IMR-90 (cell line): ENCODE measurements at regions not wholly inside any gene's neighbourhood (a gene's known extent, or its start where the extent isn't known, plus 50 kb on each side); places are given as distances from the start of the nearest gene placed in this dataset.

Source experiments
- ATAC-seq: fragments of 200-7000 bp; cut with Tn5 transposase; 2 replicates; pipeline ENCODE4 v1.9.1; 2020; ENCODE audit warnings: low read depth, mild to moderate bottlenecking, moderate library complexity
- BruUV-seq: library from RNA; stranded (reverse); fragments of 400-500 nt; replicated peaks from 2 replicates; lab custom pipeline; 2021; lab: Mats Ljungman, UMichigan
- CTCF ChIA-PET: fragments of 300-600 bp; formaldehyde crosslinking; extraction: SDS; loops from one replicate; lab custom pipeline; 2021; ENCODE audit warnings: antibody characterized with exemption; lab: Yijun Ruan, JAX
- POLR2A ChIA-PET: fragments of 300-600 bp; sonication (Branson Sonifier 250); formaldehyde crosslinking; loops from one replicate; lab custom pipeline; 2022; ENCODE audit warnings: antibody characterized with exemption; ENCODE audit not compliant: unreplicated experiment; lab: Charles Lee
- DNase-seq: peaks from one replicate; pipeline ENCODE4 v3.0.0; 2013
- H2AFZ ChIP-seq: replicated peaks from 2 replicates; pipeline ENCODE3; 2013; ENCODE audit warnings: low read length, mild to moderate bottlenecking; ENCODE audit not compliant: poor library complexity
- H2AK5ac ChIP-seq: 2 replicates; pipeline ENCODE4 v1.6.1; 2013; ENCODE audit warnings: low read depth, low read length, inconsistent platforms
- H2AK9ac ChIP-seq: replicated peaks from 2 replicates; pipeline ENCODE3; 2013; ENCODE audit warnings: mild to moderate bottlenecking, low read depth, low read length, moderate library complexity; ENCODE audit not compliant: poor library complexity
- H2BK120ac ChIP-seq: 2 replicates; pipeline ENCODE4 v1.6.1; 2013; ENCODE audit warnings: low read depth, low read length, inconsistent platforms
- H2BK15ac ChIP-seq: 3 replicates; pipeline ENCODE4 v1.6.1; 2013; ENCODE audit warnings: low read depth, low read length, inconsistent platforms
- H2BK20ac ChIP-seq: 2 replicates; pipeline ENCODE4 v1.6.1; 2013; ENCODE audit warnings: low read depth, mild to moderate bottlenecking, inconsistent platforms, low read length, moderate library complexity
- H2BK5ac ChIP-seq: 2 replicates; pipeline ENCODE4 v1.6.1; 2013; ENCODE audit warnings: mild to moderate bottlenecking, low read depth, low read length, inconsistent platforms; ENCODE audit not compliant: poor library complexity, severe bottlenecking
- H3K14ac ChIP-seq: replicated peaks from 2 replicates; pipeline ENCODE4 v1.6.1; 2013; ENCODE audit warnings: low read depth, low read length, inconsistent platforms
- H3K18ac ChIP-seq: 2 replicates; pipeline ENCODE4 v1.6.1; 2013; ENCODE audit warnings: low read depth, low read length, control low read depth
- H3K23ac ChIP-seq: 2 replicates; pipeline ENCODE4 v1.6.1; 2013; ENCODE audit warnings: low read depth, low read length, inconsistent platforms
- H3K27ac ChIP-seq: 2 replicates; pipeline ENCODE4 v1.5.1; 2013; ENCODE audit warnings: mild to moderate bottlenecking, control low read depth, low read length; ENCODE audit not compliant: insufficient read depth
- H3K27me3 ChIP-seq: 2 replicates; pipeline ENCODE4 v1.6.1; 2013; ENCODE audit warnings: low read length; ENCODE audit not compliant: control insufficient read depth, insufficient read depth
- H3K36me3 ChIP-seq: 2 replicates; pipeline ENCODE4 v1.6.1; 2013; ENCODE audit warnings: low read length, mixed read lengths; ENCODE audit not compliant: control insufficient read depth, insufficient read depth
- H3K4ac ChIP-seq: 2 replicates; pipeline ENCODE4 v1.6.1; 2013; ENCODE audit warnings: low read depth, low read length, inconsistent platforms
- H3K4me1 ChIP-seq: 2 replicates; pipeline ENCODE4 v1.6.1; 2013; ENCODE audit warnings: low read length, mixed read lengths; ENCODE audit not compliant: control insufficient read depth, insufficient read depth
- H3K4me2 ChIP-seq: 2 replicates; pipeline ENCODE4 v1.6.1; 2013; ENCODE audit warnings: low read depth, mild to moderate bottlenecking, control low read depth, low read length, moderate library complexity
- H3K4me3 ChIP-seq: 2 replicates; pipeline ENCODE4 v1.5.1; 2013; ENCODE audit warnings: low read depth, mild to moderate bottlenecking, control low read depth, low read length, moderate library complexity; ENCODE audit not compliant: insufficient read depth
- H3K56ac ChIP-seq: 2 replicates; pipeline ENCODE4 v1.6.1; 2013; ENCODE audit warnings: low read length, inconsistent platforms; ENCODE audit not compliant: insufficient read depth; ENCODE audit errors: extremely low read depth
- H3K79me1 ChIP-seq, 2 experiments: 2 replicates each; pipeline ENCODE4 v1.6.1; 2013; ENCODE audit warnings: low read length in 2 of 2, inconsistent platforms in 1 of 2, low read depth in 1 of 2
- H3K9ac ChIP-seq: 2 replicates; pipeline ENCODE4 v1.6.1; 2013; ENCODE audit warnings: low read depth, low read length, control low read depth
- H3K9me1 ChIP-seq: 2 replicates; pipeline ENCODE4 v1.6.1; 2013; ENCODE audit warnings: low read length, inconsistent platforms; ENCODE audit not compliant: insufficient read depth
- H3K9me3 ChIP-seq: 2 replicates; pipeline ENCODE4 v1.6.1; 2013; ENCODE audit warnings: low read length; ENCODE audit not compliant: control insufficient read depth, insufficient read depth
- H4K20me1 ChIP-seq: 2 replicates; pipeline ENCODE4 v1.6.1; 2013; ENCODE audit warnings: low read length, inconsistent platforms; ENCODE audit not compliant: insufficient read depth
- H4K5ac ChIP-seq: 2 replicates; pipeline ENCODE4 v1.6.1; 2013; ENCODE audit warnings: mild to moderate bottlenecking, low read depth, low read length, control low read depth
- H4K8ac ChIP-seq, 2 experiments: 2 replicates each; pipeline ENCODE4 v1.6.1; 2013; ENCODE audit warnings: low read depth in 2 of 2, low read length in 2 of 2, control low read depth in 1 of 2, inconsistent platforms in 1 of 2
- H4K91ac ChIP-seq: 2 replicates; pipeline ENCODE4 v1.6.1; 2013; ENCODE audit warnings: low read depth, low read length, inconsistent platforms; ENCODE audit not compliant: insufficient read depth
- BHLHE40 ChIP-seq: fragments of 150-350 bp; IDR thresholded peaks from 2 replicates; pipeline ENCODE4 v1.6.1; 2016; ENCODE audit warnings: mild to moderate bottlenecking, low read depth, low read length
- CEBPB ChIP-seq: IDR thresholded peaks from 2 replicates; pipeline ENCODE4 v1.6.1; 2012; ENCODE audit warnings: low read depth, low read length, improper control_type of control experiment
- CHD1 ChIP-seq: IDR thresholded peaks from 2 replicates; pipeline ENCODE4 v1.6.1; 2012; ENCODE audit warnings: low read depth, low read length, improper control_type of control experiment
- FOS ChIP-seq: fragments of 150-350 bp; IDR thresholded peaks from 2 replicates; pipeline ENCODE4 v1.6.1; 2016; ENCODE audit warnings: low read depth, low read length
- MAFK ChIP-seq: IDR thresholded peaks from 2 replicates; pipeline ENCODE4 v1.6.1; 2012; ENCODE audit warnings: low read depth, low read length, improper control_type of control experiment
- MAZ ChIP-seq: IDR thresholded peaks from 2 replicates; pipeline ENCODE4 v1.6.1; 2012; ENCODE audit warnings: low read depth, mild to moderate bottlenecking, low read length, improper control_type of control experiment, moderate library complexity, borderline replicate concordance
- MXI1 ChIP-seq: IDR thresholded peaks from 2 replicates; pipeline ENCODE4 v1.6.1; 2012; ENCODE audit warnings: low read depth, mild to moderate bottlenecking, low read length, moderate library complexity, borderline replicate concordance
- NFE2L2 ChIP-seq: fragments of 150-350 bp; IDR thresholded peaks from 2 replicates; pipeline ENCODE4 v1.6.1; 2016; ENCODE audit warnings: low read depth, mild to moderate bottlenecking, low read length
- POLR2A ChIP-seq: IDR thresholded peaks from 2 replicates; pipeline ENCODE4 v1.6.1; 2012; ENCODE audit warnings: mild to moderate bottlenecking, low read depth, low read length
- RAD21 ChIP-seq: IDR thresholded peaks from 2 replicates; pipeline ENCODE4 v1.6.1; 2012; ENCODE audit warnings: low read length, improper control_type of control experiment
- RCOR1 ChIP-seq: IDR thresholded peaks from 2 replicates; pipeline ENCODE4 v1.6.1; 2012; ENCODE audit warnings: mild to moderate bottlenecking, low read length, improper control_type of control experiment; ENCODE audit not compliant: insufficient replicate concordance
- RFX5 ChIP-seq: IDR thresholded peaks from 2 replicates; pipeline ENCODE4 v1.8.0; 2012; ENCODE audit warnings: low read depth, mild to moderate bottlenecking, low read length, moderate library complexity
- SMC3 ChIP-seq: fragments of 150-350 bp; IDR thresholded peaks from 2 replicates; pipeline ENCODE4 v1.6.1; 2016; ENCODE audit warnings: low read depth, mild to moderate bottlenecking, antibody characterized with exemption, low read length, moderate library complexity
- dilution Hi-C: fragments of 300-500 bp; cut with HindIII; formaldehyde crosslinking; loops from one replicate; pipeline ENCODE4 v1.14.3; 2018; ENCODE audit warnings: low sequenced_read_pairs; ENCODE audit not compliant: unreplicated experiment
- in situ Hi-C: fragments of 300-500 bp; cut with MboI; formaldehyde crosslinking; loops from 3 replicates; pipeline ENCODE4 v1.14.3; 2019; ENCODE audit warnings: low sequenced_read_pairs, inconsistent platforms, mixed read lengths
- intact Hi-C: fragments of 100-400 bp; cut with micrococcal nuclease; formaldehyde crosslinking; loops from 2 replicates; pipeline ENCODE4 v1.10.0; 2022
- TF ChIP-seq, protein P1 (sequence below): fragments of 150-350 bp; IDR thresholded peaks from 2 replicates; pipeline ENCODE4 v1.6.1; 2016; ENCODE audit warnings: low read depth, mild to moderate bottlenecking, low read length, moderate library complexity, borderline replicate concordance
- TF ChIP-seq, protein P2 (sequence below): conservative IDR thresholded peaks from 2 replicates; pipeline ENCODE4 v1.5.1; 2012; ENCODE audit warnings: mild to moderate bottlenecking, low read depth, low read length, improper control_type of control experiment
- TF ChIP-seq, protein P3 (sequence below): fragments of 150-350 bp; IDR thresholded peaks from 2 replicates; pipeline ENCODE4 v1.6.1; 2017; ENCODE audit warnings: mild to moderate bottlenecking, antibody characterized with exemption, low read length, low read depth

DNA sequence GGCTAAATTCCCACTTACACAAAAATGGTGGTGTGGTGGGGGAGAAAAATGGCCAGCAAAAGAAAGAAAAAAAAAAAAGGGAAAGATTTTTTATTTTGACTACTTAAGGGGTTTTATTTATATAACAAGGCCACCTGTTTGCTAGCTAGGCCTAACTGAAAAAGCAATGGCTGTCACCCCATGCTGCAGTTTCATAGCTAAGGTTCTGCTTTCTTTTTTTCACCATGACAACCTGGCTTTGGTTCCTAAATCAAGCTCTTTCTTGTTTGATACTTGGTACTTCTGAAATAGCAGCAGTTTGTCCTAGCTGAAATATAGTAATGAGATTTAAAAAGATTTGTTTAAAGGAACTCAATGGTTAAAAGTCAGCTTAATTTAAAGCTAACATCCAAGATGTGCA is 433.2 kb upstream of the MEX3C start:
- H2AK5ac ChIP-seq, result no peak overlapping the region
- H4K20me1 ChIP-seq, result no peaks in the 10 kb centered on the region
- no peak overlapping the region for H2BK120ac ChIP-seq
- ATAC-seq (no peak), DNase-seq (no peak)
- H3K56ac ChIP-seq, result no peak overlapping the region
- H2BK20ac ChIP-seq, result no peak overlapping the region
- H3K18ac ChIP-seq, result no peak overlapping the region
- H2AFZ ChIP-seq, result no peak overlapping the region
- no TSS peak for BruUV-seq
- intact Hi-C loops, result no loop called here
- dilution Hi-C loops, result no loop called here
- no peak overlapping the region for H2BK5ac ChIP-seq
- H3K23ac ChIP-seq, result no peak overlapping the region
- H3K4me3 ChIP-seq, result no peak overlapping the region
- no peaks in the 10 kb centered on the region for H3K9me1 ChIP-seq
- ChIA-PET CTCF (interaction anchor here (0.6 to 0.7 kb wide), 2 partner anchors 163 to 433 kb away, joined by 4 to 5 read pairs; partner anchors contain the start of gene MEX3C), POLR2A (no interaction called here)
- H4K8ac ChIP-seq, result no peak overlapping the region
- no peak overlapping the region for H4K91ac ChIP-seq
- H3K36me3 ChIP-seq, result no peaks in the 10 kb centered on the region
- H3K27ac ChIP-seq, result no peak overlapping the region
- no peak for TF ChIP-seq BHLHE40
- TF ChIP-seq RAD21, result no peak
- TF ChIP-seq SMC3, result no peak
- TF ChIP-seq FOS, result no peak
- no peak for TF ChIP-seq MAZ
- TF ChIP-seq, protein P1, sequence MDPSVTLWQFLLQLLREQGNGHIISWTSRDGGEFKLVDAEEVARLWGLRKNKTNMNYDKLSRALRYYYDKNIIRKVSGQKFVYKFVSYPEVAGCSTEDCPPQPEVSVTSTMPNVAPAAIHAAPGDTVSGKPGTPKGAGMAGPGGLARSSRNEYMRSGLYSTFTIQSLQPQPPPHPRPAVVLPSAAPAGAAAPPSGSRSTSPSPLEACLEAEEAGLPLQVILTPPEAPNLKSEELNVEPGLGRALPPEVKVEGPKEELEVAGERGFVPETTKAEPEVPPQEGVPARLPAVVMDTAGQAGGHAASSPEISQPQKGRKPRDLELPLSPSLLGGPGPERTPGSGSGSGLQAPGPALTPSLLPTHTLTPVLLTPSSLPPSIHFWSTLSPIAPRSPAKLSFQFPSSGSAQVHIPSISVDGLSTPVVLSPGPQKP, result no peak
- no peak for TF ChIP-seq RCOR1
- no peak for TF ChIP-seq POLR2A
- no peak for TF ChIP-seq MXI1
- TF ChIP-seq RFX5, result no peak
- TF ChIP-seq, protein P2, sequence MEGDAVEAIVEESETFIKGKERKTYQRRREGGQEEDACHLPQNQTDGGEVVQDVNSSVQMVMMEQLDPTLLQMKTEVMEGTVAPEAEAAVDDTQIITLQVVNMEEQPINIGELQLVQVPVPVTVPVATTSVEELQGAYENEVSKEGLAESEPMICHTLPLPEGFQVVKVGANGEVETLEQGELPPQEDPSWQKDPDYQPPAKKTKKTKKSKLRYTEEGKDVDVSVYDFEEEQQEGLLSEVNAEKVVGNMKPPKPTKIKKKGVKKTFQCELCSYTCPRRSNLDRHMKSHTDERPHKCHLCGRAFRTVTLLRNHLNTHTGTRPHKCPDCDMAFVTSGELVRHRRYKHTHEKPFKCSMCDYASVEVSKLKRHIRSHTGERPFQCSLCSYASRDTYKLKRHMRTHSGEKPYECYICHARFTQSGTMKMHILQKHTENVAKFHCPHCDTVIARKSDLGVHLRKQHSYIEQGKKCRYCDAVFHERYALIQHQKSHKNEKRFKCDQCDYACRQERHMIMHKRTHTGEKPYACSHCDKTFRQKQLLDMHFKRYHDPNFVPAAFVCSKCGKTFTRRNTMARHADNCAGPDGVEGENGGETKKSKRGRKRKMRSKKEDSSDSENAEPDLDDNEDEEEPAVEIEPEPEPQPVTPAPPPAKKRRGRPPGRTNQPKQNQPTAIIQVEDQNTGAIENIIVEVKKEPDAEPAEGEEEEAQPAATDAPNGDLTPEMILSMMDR, result no peak
- TF ChIP-seq, protein P3, sequence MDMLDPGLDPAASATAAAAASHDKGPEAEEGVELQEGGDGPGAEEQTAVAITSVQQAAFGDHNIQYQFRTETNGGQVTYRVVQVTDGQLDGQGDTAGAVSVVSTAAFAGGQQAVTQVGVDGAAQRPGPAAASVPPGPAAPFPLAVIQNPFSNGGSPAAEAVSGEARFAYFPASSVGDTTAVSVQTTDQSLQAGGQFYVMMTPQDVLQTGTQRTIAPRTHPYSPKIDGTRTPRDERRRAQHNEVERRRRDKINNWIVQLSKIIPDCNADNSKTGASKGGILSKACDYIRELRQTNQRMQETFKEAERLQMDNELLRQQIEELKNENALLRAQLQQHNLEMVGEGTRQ, result no peak
- no peak for TF ChIP-seq MAFK
- TF ChIP-seq CEBPB, result no peak
- no peak for TF ChIP-seq CHD1
- no peak for TF ChIP-seq NFE2L2
- H3K4ac ChIP-seq, result no peak overlapping the region
- in situ Hi-C loops, result no loop called here
- no peaks in the 10 kb centered on the region for H3K27me3 ChIP-seq
- H4K5ac ChIP-seq, result no peak overlapping the region
- no peaks in the 10 kb centered on the region for H3K4me1 ChIP-seq
- H3K79me1 ChIP-seq, result no peaks in the 10 kb centered on the region
- no peak overlapping the region for H3K4me2 ChIP-seq
- peaks cover 6% of the 10 kb centered on the region for H3K9me3 ChIP-seq
- no peak overlapping the region for H2AK9ac ChIP-seq
- no peak overlapping the region for H2BK15ac ChIP-seq
- no peak overlapping the region for H3K14ac ChIP-seq
- H3K9ac ChIP-seq, result no peak overlapping the region
